Left kidney (tissue), 1 donor: ENCODE measurements at regions not wholly inside any gene's neighbourhood (a gene's known extent, or its start where the extent isn't known, plus 50 kb on each side); places are given as distances from the start of the nearest gene placed in this dataset.
A peak's percentile ranks its signal among the peaks of the same experiment; 100 is the strongest.
"Not testable (repeated sequence)": the region's sequence is repeated elsewhere in the genome, so short reads cannot be mapped to it uniquely, and the experiment has no call there.

Source experiments
- DNase-seq: peaks from one replicate; pipeline ENCODE4 v3.0.0-alpha.2; 2013

- no peak for DNase-seq
Measured at GRCh38 chr10:2097937-2098336, 360.6 kb upstream of the ADARB2 start.

- no peak for DNase-seq
Measured at GRCh38 chr10:2094171-2094570, 356.8 kb upstream of the ADARB2 start.

- no peak for DNase-seq
Measured at GRCh38 chr10:2083591-2083990, 346.3 kb upstream of the ADARB2 start.

- peak; percentile 3 for DNase-seq
Measured at GRCh38 chr10:2081501-2081900, 344.2 kb upstream of the ADARB2 start.

- DNase-seq = peak; percentile 76
Measured at GRCh38 chr10:2079603-2080078, 342.3 kb upstream of the ADARB2 start.

GRCh38 chr10:2077231-2077630 lies 339.9 kb upstream of the ADARB2 start:
- no peak for DNase-seq

- DNase-seq = no peak
Measured at GRCh38 chr10:2076528-2076927, 339.2 kb upstream of the ADARB2 start.

- DNase-seq = no peak
Measured at GRCh38 chr10:2067015-2067414, 329.7 kb upstream of the ADARB2 start.

- DNase-seq = no peak
Measured at GRCh38 chr10:2054728-2055127, 317.4 kb upstream of the ADARB2 start.

GRCh38 chr10:2053805-2054204 lies 316.5 kb upstream of the ADARB2 start:
- DNase-seq = no peak

GRCh38 chr10:2051108-2051507 lies 313.8 kb upstream of the ADARB2 start:
- no peak for DNase-seq

GRCh38 chr10:2049560-2049959 lies 312.2 kb upstream of the ADARB2 start:
- no peak for DNase-seq

- DNase-seq = no peak
Measured at GRCh38 chr10:2048337-2048973, 311.1 kb upstream of the ADARB2 start.

GRCh38 chr10:2047679-2048078 lies 310.4 kb upstream of the ADARB2 start:
- DNase-seq = no peak

GRCh38 chr10:2043379-2043778 lies 306.1 kb upstream of the ADARB2 start:
- no peak for DNase-seq

- no peak for DNase-seq
Measured at GRCh38 chr10:2038036-2038435, 300.7 kb upstream of the ADARB2 start.

GRCh38 chr10:2037246-2037645 lies 299.9 kb upstream of the ADARB2 start:
- DNase-seq = no peak

GRCh38 chr10:2036209-2036608 lies 298.9 kb upstream of the ADARB2 start:
- no peak for DNase-seq

- DNase-seq = no peak
Measured at GRCh38 chr10:2030046-2030445, 292.7 kb upstream of the ADARB2 start.

- no peak for DNase-seq
Measured at GRCh38 chr10:2026936-2027335, 289.6 kb upstream of the ADARB2 start.

- DNase-seq = not testable (repeated sequence)
Measured at GRCh38 chr10:2024750-2025149, 287.4 kb upstream of the ADARB2 start.

- no peak for DNase-seq
Measured at GRCh38 chr10:2023687-2024086, 286.4 kb upstream of the ADARB2 start.

GRCh38 chr10:2022401-2022800 lies 285.1 kb upstream of the ADARB2 start:
- DNase-seq = no peak

GRCh38 chr10:2020836-2021235 lies 283.5 kb upstream of the ADARB2 start:
- DNase-seq = no peak

- DNase-seq = no peak
Measured at GRCh38 chr10:2019803-2020202, 282.5 kb upstream of the ADARB2 start.
